ENCODE measurements at regions not wholly inside any gene's neighbourhood (a gene's known extent, or its start where the extent isn't known, plus 50 kb on each side); places are given as distances from the start of the nearest gene placed in this dataset.

DNA sequence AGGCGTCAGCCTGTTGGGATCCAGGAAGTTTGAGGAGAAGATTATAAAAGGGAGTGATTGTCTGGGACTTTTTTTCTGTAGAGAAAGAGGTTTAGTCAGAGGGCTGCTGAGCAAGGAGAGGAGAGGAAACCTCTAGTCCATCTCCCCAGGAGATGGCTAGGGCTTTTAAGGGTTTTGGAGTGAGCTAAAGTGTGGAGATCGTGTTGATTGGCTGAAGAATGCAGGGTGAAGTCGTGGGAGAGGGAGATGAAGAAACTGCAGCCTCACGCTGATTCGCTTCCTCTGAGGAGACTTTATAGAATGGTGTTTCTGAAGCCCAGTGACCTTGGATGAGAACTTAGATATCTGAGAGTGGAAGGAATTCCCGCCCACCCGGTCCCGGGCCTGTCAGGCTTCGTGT is 193.7 kb upstream of the PWP1 start:
- no peaks in the 10 kb centered on the region for H3F3A ChIP-seq (ENCODE audit: insufficient read depth, low read length)
- no peaks in the 10 kb centered on the region for H4K20me1 ChIP-seq (ENCODE audit: insufficient read depth, low read length)
- H3K4me2 ChIP-seq (ENCODE audit: low read length), result no peak overlapping the region
- H3K27ac ChIP-seq (ENCODE audit: low read depth, low read length, poor library complexity, severe bottlenecking), result no peak overlapping the region
- TF ChIP-seq, protein P1, sequence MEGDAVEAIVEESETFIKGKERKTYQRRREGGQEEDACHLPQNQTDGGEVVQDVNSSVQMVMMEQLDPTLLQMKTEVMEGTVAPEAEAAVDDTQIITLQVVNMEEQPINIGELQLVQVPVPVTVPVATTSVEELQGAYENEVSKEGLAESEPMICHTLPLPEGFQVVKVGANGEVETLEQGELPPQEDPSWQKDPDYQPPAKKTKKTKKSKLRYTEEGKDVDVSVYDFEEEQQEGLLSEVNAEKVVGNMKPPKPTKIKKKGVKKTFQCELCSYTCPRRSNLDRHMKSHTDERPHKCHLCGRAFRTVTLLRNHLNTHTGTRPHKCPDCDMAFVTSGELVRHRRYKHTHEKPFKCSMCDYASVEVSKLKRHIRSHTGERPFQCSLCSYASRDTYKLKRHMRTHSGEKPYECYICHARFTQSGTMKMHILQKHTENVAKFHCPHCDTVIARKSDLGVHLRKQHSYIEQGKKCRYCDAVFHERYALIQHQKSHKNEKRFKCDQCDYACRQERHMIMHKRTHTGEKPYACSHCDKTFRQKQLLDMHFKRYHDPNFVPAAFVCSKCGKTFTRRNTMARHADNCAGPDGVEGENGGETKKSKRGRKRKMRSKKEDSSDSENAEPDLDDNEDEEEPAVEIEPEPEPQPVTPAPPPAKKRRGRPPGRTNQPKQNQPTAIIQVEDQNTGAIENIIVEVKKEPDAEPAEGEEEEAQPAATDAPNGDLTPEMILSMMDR (IDR thresholded peaks at IDR 0.05; ENCODE audit: low read length), result no peak
- no peak for TF ChIP-seq EZH2 (IDR thresholded peaks at IDR 0.05; ENCODE audit: borderline replicate concordance, low read length)
- H3K4me3 ChIP-seq (ENCODE audit: low read depth, low read length, poor library complexity, severe bottlenecking), result no peak overlapping the region
- no peaks in the 10 kb centered on the region for H3K4me1 ChIP-seq (ENCODE audit: insufficient read depth, low read length, severe bottlenecking)
- H3K9me3 ChIP-seq (ENCODE audit: low read length), result no peaks in the 10 kb centered on the region
- no peaks in the 10 kb centered on the region for H3K9me2 ChIP-seq (ENCODE audit: low read depth, low read length)
- H3K27me3 ChIP-seq (ENCODE audit: insufficient read depth, low read length), result no peaks in the 10 kb centered on the region
- H3K79me2 ChIP-seq (ENCODE audit: insufficient read depth, low read length), result no peaks in the 10 kb centered on the region
- no peak overlapping the region for H3K9ac ChIP-seq (ENCODE audit: low read length)
- H2AFZ ChIP-seq (ENCODE audit: low read length), result no peak overlapping the region
- no peaks in the 10 kb centered on the region for H3K36me3 ChIP-seq (ENCODE audit: insufficient read depth, low read length)

DNA sequence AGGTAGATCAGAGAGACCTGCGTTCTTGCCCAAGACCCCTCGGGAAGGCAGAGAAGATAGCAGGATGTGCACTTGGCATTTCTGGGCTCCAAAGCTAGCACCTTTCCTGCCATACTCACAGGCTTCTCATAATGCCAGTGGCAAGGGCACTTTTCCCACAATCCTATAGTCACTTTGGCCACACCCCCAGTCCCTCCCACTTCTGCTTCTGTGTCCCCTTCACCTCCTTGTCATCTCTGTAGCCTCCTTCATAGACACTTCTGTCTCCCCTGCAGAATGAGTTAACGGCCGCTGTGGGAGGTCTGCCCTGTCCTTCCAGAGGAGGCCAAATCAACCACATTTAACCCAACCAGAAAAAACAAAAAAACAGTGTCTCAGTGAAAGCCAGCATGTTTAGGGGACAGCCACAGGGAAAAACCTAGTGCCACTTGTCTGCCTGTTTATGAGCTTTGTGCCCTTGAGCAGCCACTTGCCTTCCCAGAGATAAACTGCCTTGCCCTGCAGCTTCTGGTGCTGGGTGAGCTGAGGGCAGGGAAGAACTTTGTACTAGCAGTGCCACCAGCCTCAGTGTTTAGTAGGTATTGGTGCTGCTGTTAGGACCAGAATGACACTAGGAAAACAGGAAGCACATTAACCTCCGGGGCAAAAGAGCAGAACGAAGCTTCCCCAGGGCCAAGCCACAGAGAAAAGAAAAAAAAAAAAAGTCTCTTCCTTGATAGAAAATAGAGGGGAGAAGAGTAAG is 193.0 kb upstream of the PWP1 start:
- H4K20me1 ChIP-seq (ENCODE audit: insufficient read depth, low read length), result no peaks in the 10 kb centered on the region
- H3K9ac ChIP-seq (ENCODE audit: low read length), result no peak overlapping the region
- no peaks in the 10 kb centered on the region for H3K4me1 ChIP-seq (ENCODE audit: insufficient read depth, low read length, severe bottlenecking)
- H3K4me3 ChIP-seq (ENCODE audit: low read depth, low read length, poor library complexity, severe bottlenecking), result no peak overlapping the region
- H3F3A ChIP-seq (ENCODE audit: insufficient read depth, low read length), result no peaks in the 10 kb centered on the region
- no peak overlapping the region for H3K4me2 ChIP-seq (ENCODE audit: low read length)
- no peaks in the 10 kb centered on the region for H3K36me3 ChIP-seq (ENCODE audit: insufficient read depth, low read length)
- H3K9me3 ChIP-seq (ENCODE audit: low read length), result no peaks in the 10 kb centered on the region
- H2AFZ ChIP-seq (ENCODE audit: low read length), result no peak overlapping the region
- TF ChIP-seq, protein P1 (IDR thresholded peaks at IDR 0.05; ENCODE audit: low read length), result no peak
- no peak for TF ChIP-seq EZH2 (IDR thresholded peaks at IDR 0.05; ENCODE audit: borderline replicate concordance, low read length)
- H3K27me3 ChIP-seq (ENCODE audit: insufficient read depth, low read length), result no peaks in the 10 kb centered on the region
- H3K79me2 ChIP-seq (ENCODE audit: insufficient read depth, low read length), result no peaks in the 10 kb centered on the region
- no peaks in the 10 kb centered on the region for H3K9me2 ChIP-seq (ENCODE audit: low read depth, low read length)
- no peak overlapping the region for H3K27ac ChIP-seq (ENCODE audit: low read depth, low read length, poor library complexity, severe bottlenecking)

DNA sequence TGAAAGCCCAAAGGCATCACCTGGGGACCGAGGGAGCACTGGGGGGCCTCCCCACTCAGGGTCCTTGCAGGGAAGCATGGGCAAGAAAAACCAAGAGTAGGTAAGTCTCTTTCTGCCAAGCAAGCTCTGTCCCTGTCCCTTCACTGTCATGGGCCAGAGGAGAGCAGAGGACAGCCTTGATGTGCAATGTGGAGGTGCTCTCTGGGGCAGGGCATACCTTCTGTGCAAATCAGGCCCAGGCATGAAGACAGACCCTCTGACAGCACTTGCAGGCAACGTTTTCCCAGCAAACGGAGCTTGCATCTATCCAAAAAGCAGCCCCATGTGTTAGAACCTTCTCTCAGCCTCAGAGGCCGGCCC is 192.5 kb upstream of the PWP1 start:
- Histone ChIP-seq H3F3A (ENCODE audit: insufficient read depth, low read length) (no peaks in the 10 kb centered on the region), H3K36me3 (ENCODE audit: insufficient read depth, low read length) (no peaks in the 10 kb centered on the region), H3K27me3 (ENCODE audit: insufficient read depth, low read length) (no peaks in the 10 kb centered on the region), H3K79me2 (ENCODE audit: insufficient read depth, low read length) (no peaks in the 10 kb centered on the region), H3K9me3 (ENCODE audit: low read length) (no peaks in the 10 kb centered on the region), H3K4me3 (ENCODE audit: low read depth, low read length, poor library complexity, severe bottlenecking) (no peak overlapping the region), H3K4me1 (ENCODE audit: insufficient read depth, low read length, severe bottlenecking) (no peaks in the 10 kb centered on the region), H3K27ac (ENCODE audit: low read depth, low read length, poor library complexity, severe bottlenecking) (no peak overlapping the region), H3K4me2 (ENCODE audit: low read length) (no peak overlapping the region), H3K9ac (ENCODE audit: low read length) (no peak overlapping the region), H4K20me1 (ENCODE audit: insufficient read depth, low read length) (no peaks in the 10 kb centered on the region), H2AFZ (ENCODE audit: low read length) (no peak overlapping the region), H3K9me2 (ENCODE audit: low read depth, low read length) (no peaks in the 10 kb centered on the region)
- TF ChIP-seq EZH2 (IDR thresholded peaks at IDR 0.05; ENCODE audit: borderline replicate concordance, low read length), result no peak
- TF ChIP-seq, protein P1 (IDR thresholded peaks at IDR 0.05; ENCODE audit: low read length), result no peak

Data from OCI-LY1 (cell line).